ENCODE measurements at regions not wholly inside any gene's neighbourhood (a gene's known extent, or its start where the extent isn't known, plus 50 kb on each side); places are given as distances from the start of the nearest gene placed in this dataset.

- Mint-ChIP-seq H3K9me3 (ENCODE audit: low read depth) (no peaks in the 10 kb centered on the region), H3K27me3 (peaks cover 6% of the 10 kb centered on the region), H3K27ac (no peak overlapping the region), H3K4me3 (no peak overlapping the region), H3K36me3 (no peaks in the 10 kb centered on the region), H3K4me1 (ENCODE audit: low read depth) (peaks cover 1% of the 10 kb centered on the region)
These were observed 74.6 kb downstream of the TMEM100 start for GRCh38 chr17:55648086-55648485.

GRCh38 chr17:55645361-55645760, 77.3 kb downstream of the TMEM100 start:
- peaks cover 4% of the 10 kb centered on the region for H3K4me1 Mint-ChIP-seq (ENCODE audit: low read depth)
- H3K36me3 Mint-ChIP-seq: no peaks in the 10 kb centered on the region
- no peak overlapping the region for H3K4me3 Mint-ChIP-seq
- peaks cover 6% of the 10 kb centered on the region for H3K27me3 Mint-ChIP-seq
- H3K27ac Mint-ChIP-seq: no peak overlapping the region
- H3K9me3 Mint-ChIP-seq (ENCODE audit: low read depth): no peaks in the 10 kb centered on the region

GRCh38 chr17:55644346-55644745, 78.3 kb downstream of the TMEM100 start:
- Mint-ChIP-seq H3K4me1 (ENCODE audit: low read depth) (peaks cover 4% of the 10 kb centered on the region), H3K9me3 (ENCODE audit: low read depth) (no peaks in the 10 kb centered on the region), H3K27me3 (peaks cover 6% of the 10 kb centered on the region), H3K36me3 (no peaks in the 10 kb centered on the region), H3K27ac (no peak overlapping the region), H3K4me3 (no peak overlapping the region)

DNA sequence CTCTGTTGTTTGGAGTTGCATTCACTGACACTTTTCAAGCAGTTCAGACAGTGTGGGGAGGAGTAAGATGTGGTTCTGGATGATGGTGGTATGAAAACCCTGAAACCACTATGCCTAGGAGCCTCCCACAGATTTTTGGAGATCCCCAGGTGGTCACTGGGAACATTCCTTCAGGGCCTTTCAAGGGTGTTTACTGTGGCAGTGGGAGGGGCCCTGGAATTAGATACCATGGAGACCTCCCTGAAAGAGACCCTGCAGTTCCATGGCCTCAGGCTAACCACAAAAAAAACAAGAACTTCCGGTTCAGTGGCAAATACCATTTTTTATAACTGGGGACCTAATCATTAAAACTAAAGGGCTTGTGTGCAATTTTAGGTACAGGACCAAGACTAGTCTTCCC, 79.9 kb downstream of the TMEM100 start:
- peaks cover 4% of the 10 kb centered on the region for H3K4me1 Mint-ChIP-seq (ENCODE audit: low read depth)
- H3K27ac Mint-ChIP-seq: no peak overlapping the region
- peaks cover 5% of the 10 kb centered on the region for H3K27me3 Mint-ChIP-seq
- no peaks in the 10 kb centered on the region for H3K36me3 Mint-ChIP-seq
- H3K4me3 Mint-ChIP-seq: no peak overlapping the region
- no peaks in the 10 kb centered on the region for H3K9me3 Mint-ChIP-seq (ENCODE audit: low read depth)

DNA sequence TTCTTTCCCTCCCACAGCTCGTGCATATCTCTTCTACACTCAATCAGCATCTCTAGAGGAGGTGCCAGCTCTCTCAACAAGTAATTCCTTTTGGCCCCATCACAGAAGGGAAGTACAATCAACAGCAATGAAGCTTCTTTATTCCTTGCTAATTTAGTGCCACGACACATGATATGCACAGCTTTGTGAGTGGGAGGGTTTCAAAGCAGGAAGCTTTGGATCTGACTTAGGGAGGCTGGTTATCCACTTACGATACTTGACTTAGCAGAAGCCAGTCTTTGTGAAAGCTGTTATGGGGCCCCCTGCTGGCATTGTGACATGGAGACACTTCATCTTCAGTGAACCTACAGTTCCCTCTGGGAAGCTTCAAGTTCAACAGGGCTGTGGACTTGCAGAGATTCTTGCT, 81.0 kb downstream of the TMEM100 start:
- no peaks in the 10 kb centered on the region for H3K36me3 Mint-ChIP-seq
- H3K4me3 Mint-ChIP-seq: no peak overlapping the region
- H3K4me1 Mint-ChIP-seq (ENCODE audit: low read depth): peaks cover 4% of the 10 kb centered on the region
- peaks cover 6% of the 10 kb centered on the region for H3K27me3 Mint-ChIP-seq
- no peaks in the 10 kb centered on the region for H3K9me3 Mint-ChIP-seq (ENCODE audit: low read depth)
- H3K27ac Mint-ChIP-seq: no peak overlapping the region

GRCh38 chr17:55639096-55639495, 83.6 kb downstream of the TMEM100 start:
- Mint-ChIP-seq H3K4me3 (no peak overlapping the region), H3K27ac (no peak overlapping the region), H3K36me3 (no peaks in the 10 kb centered on the region), H3K4me1 (ENCODE audit: low read depth) (peaks cover 4% of the 10 kb centered on the region), H3K27me3 (peaks cover 12% of the 10 kb centered on the region), H3K9me3 (ENCODE audit: low read depth) (no peaks in the 10 kb centered on the region)

- no peak overlapping the region for H3K4me3 Mint-ChIP-seq
- no peaks in the 10 kb centered on the region for H3K4me1 Mint-ChIP-seq (ENCODE audit: low read depth)
- no peaks in the 10 kb centered on the region for H3K36me3 Mint-ChIP-seq
- no peaks in the 10 kb centered on the region for H3K9me3 Mint-ChIP-seq (ENCODE audit: low read depth)
- no peak overlapping the region for H3K27ac Mint-ChIP-seq
- peaks cover 10% of the 10 kb centered on the region for H3K27me3 Mint-ChIP-seq
These were observed 87.3 kb downstream of the TMEM100 start for GRCh38 chr17:55635253-55635914.

- no peaks in the 10 kb centered on the region for H3K9me3 Mint-ChIP-seq (ENCODE audit: low read depth)
- H3K4me3 Mint-ChIP-seq: no peak overlapping the region
- H3K4me1 Mint-ChIP-seq (ENCODE audit: low read depth): no peaks in the 10 kb centered on the region
- H3K27me3 Mint-ChIP-seq: peaks cover 13% of the 10 kb centered on the region
- no peak overlapping the region for H3K27ac Mint-ChIP-seq
- H3K36me3 Mint-ChIP-seq: no peaks in the 10 kb centered on the region
These were observed 88.0 kb downstream of the TMEM100 start for GRCh38 chr17:55634702-55635101.

GRCh38 chr17:55632893-55633292, 89.8 kb downstream of the TMEM100 start:
- Mint-ChIP-seq H3K36me3 (no peaks in the 10 kb centered on the region), H3K9me3 (ENCODE audit: low read depth) (no peaks in the 10 kb centered on the region), H3K27me3 (peaks cover 14% of the 10 kb centered on the region), H3K27ac (no peak overlapping the region), H3K4me3 (no peak overlapping the region), H3K4me1 (ENCODE audit: low read depth) (no peaks in the 10 kb centered on the region)

GRCh38 chr17:55632236-55632635, 90.4 kb downstream of the TMEM100 start:
- peaks cover 17% of the 10 kb centered on the region for H3K27me3 Mint-ChIP-seq
- H3K4me3 Mint-ChIP-seq: no peak overlapping the region
- H3K9me3 Mint-ChIP-seq (ENCODE audit: low read depth): no peaks in the 10 kb centered on the region
- H3K36me3 Mint-ChIP-seq: no peaks in the 10 kb centered on the region
- H3K4me1 Mint-ChIP-seq (ENCODE audit: low read depth): no peaks in the 10 kb centered on the region
- H3K27ac Mint-ChIP-seq: no peak overlapping the region

- H3K9me3 Mint-ChIP-seq (ENCODE audit: low read depth): no peaks in the 10 kb centered on the region
- H3K27ac Mint-ChIP-seq: no peak overlapping the region
- no peak overlapping the region for H3K4me3 Mint-ChIP-seq
- no peaks in the 10 kb centered on the region for H3K36me3 Mint-ChIP-seq
- peaks cover 14% of the 10 kb centered on the region for H3K27me3 Mint-ChIP-seq
- no peaks in the 10 kb centered on the region for H3K4me1 Mint-ChIP-seq (ENCODE audit: low read depth)
These were observed 92.7 kb downstream of the TMEM100 start for GRCh38 chr17:55629995-55630394.

- H3K27me3 Mint-ChIP-seq: peaks cover 22% of the 10 kb centered on the region
- H3K4me1 Mint-ChIP-seq (ENCODE audit: low read depth): no peaks in the 10 kb centered on the region
- H3K36me3 Mint-ChIP-seq: no peaks in the 10 kb centered on the region
- H3K27ac Mint-ChIP-seq: no peak overlapping the region
- no peaks in the 10 kb centered on the region for H3K9me3 Mint-ChIP-seq (ENCODE audit: low read depth)
- no peak overlapping the region for H3K4me3 Mint-ChIP-seq
These were observed 97.1 kb downstream of the TMEM100 start for GRCh38 chr17:55625521-55625920.

DNA sequence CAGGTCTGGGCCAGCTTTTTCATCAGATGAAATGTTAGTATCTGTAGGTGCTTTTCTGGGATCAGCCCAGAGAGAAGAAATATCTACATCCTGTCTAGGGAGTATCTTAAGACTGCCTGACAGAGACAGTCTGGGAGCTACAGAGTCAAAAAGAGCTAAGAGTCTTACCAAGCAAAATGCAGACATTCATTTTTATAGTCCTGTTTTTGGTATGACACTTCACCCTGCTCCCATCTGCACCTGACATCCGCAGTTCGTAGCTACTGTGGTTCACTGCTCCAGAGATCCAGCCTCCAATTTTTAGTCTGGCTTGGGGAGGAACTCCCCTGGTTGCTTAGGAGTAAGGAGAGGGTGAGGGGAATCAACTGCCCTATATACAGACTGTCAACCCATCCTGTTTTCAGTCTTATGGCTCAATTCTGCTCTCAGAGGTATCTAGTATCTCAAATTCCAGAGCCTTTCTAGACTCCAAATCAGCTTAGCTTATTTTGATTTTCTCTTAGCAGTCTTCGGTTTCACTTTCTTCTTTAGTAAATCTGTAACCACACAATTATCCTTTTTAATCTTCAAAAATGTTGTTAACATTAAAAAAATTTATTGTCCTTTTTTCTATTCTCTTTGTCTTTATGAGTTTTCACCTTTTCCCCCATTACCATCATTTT, 97.8 kb downstream of the TMEM100 start:
- Mint-ChIP-seq H3K9me3 (ENCODE audit: low read depth) (no peaks in the 10 kb centered on the region), H3K27ac (no peak overlapping the region), H3K36me3 (no peaks in the 10 kb centered on the region)

GRCh38 chr17:55622547-55622946, 100.1 kb downstream of the TMEM100 start:
- H3K27ac Mint-ChIP-seq: no peak overlapping the region
- no peaks in the 10 kb centered on the region for H3K9me3 Mint-ChIP-seq (ENCODE audit: low read depth)
- H3K4me3 Mint-ChIP-seq: no peak overlapping the region
- no peaks in the 10 kb centered on the region for H3K36me3 Mint-ChIP-seq
- H3K4me1 Mint-ChIP-seq (ENCODE audit: low read depth): no peaks in the 10 kb centered on the region
- H3K27me3 Mint-ChIP-seq: peaks cover 29% of the 10 kb centered on the region

More for the DNA sequence above, 97.8 kb downstream of the TMEM100 start:
- Mint-ChIP-seq H3K4me3 (no peak overlapping the region), H3K4me1 (ENCODE audit: low read depth) (no peaks in the 10 kb centered on the region), H3K27me3 (peaks cover 21% of the 10 kb centered on the region)

DNA sequence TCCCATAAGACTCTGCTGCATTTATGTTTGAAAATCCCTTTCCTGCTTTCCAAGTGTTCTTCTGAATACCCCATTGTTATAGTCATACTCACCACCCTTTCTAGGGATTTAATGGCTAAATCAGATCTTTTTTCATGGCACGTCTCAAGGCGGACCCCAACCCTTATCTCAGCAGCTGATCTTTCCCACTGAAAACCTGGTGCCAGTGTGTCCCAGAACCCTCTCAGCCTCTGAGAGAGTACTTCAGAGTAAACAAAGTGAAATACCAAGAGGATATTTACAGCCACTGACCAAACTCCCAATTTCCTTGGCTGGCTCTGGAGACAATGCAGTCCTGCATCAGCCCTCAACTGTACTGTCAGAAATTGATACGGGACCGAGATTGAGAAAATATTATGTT, 101.7 kb downstream of the TMEM100 start:
- no peak overlapping the region for H3K4me3 Mint-ChIP-seq
- H3K27me3 Mint-ChIP-seq: peaks cover 25% of the 10 kb centered on the region
- H3K9me3 Mint-ChIP-seq (ENCODE audit: low read depth): no peaks in the 10 kb centered on the region
- H3K4me1 Mint-ChIP-seq (ENCODE audit: low read depth): no peaks in the 10 kb centered on the region
- H3K36me3 Mint-ChIP-seq: no peaks in the 10 kb centered on the region
- no peak overlapping the region for H3K27ac Mint-ChIP-seq

GRCh38 chr17:55620023-55620422, 102.6 kb downstream of the TMEM100 start:
- no peak overlapping the region for H3K4me3 Mint-ChIP-seq
- no peaks in the 10 kb centered on the region for H3K9me3 Mint-ChIP-seq (ENCODE audit: low read depth)
- peaks cover 25% of the 10 kb centered on the region for H3K27me3 Mint-ChIP-seq
- H3K4me1 Mint-ChIP-seq (ENCODE audit: low read depth): no peaks in the 10 kb centered on the region
- no peak overlapping the region for H3K27ac Mint-ChIP-seq
- no peaks in the 10 kb centered on the region for H3K36me3 Mint-ChIP-seq

All from activated naive CD8-positive, alpha-beta T cell (primary cell).